CD4-positive, alpha-beta memory T cell (primary cell): ENCODE measurements at regions not wholly inside any gene's neighbourhood (a gene's known extent, or its start where the extent isn't known, plus 50 kb on each side); places are given as distances from the start of the nearest gene placed in this dataset.

Experiments
- CTCF ChIA-PET: fragments of 350-600 bp; sonication (Branson Sonifier 250); formaldehyde crosslinking; loops from one replicate; lab custom pipeline; 2021; ENCODE audit warnings: inconsistent platforms; ENCODE audit not compliant: partially characterized antibody; lab: Charles Lee
- POLR2A ChIA-PET: fragments of 350-600 bp; sonication (Branson Sonifier 250); formaldehyde crosslinking; loops from one replicate; lab custom pipeline; 2021; ENCODE audit not compliant: partially characterized antibody; lab: Charles Lee
- DNase-seq, 5 donors: peaks; one replicate each; pipeline versions ENCODE4 v3.0.0 to v3.0.0-alpha.2; 2020 to 2022; ENCODE audit warnings: mixed read lengths in 1 of 5
- H3K27ac ChIP-seq: one replicate; pipeline ENCODE4 v1.7.0; 2013; ENCODE audit warnings: low read depth, low read length
- H3K27me3 ChIP-seq: 2 replicates; pipeline ENCODE4 v1.7.0; 2013; ENCODE audit warnings: mild to moderate bottlenecking, low read length, moderate library complexity; ENCODE audit not compliant: insufficient read depth
- H3K36me3 ChIP-seq: 2 replicates; pipeline ENCODE4 v1.7.0; 2013; ENCODE audit warnings: mild to moderate bottlenecking, low read length, moderate library complexity; ENCODE audit not compliant: insufficient read depth
- H3K4me1 ChIP-seq: 2 replicates; pipeline ENCODE4 v1.7.0; 2013; ENCODE audit warnings: mild to moderate bottlenecking, low read length, moderate library complexity; ENCODE audit not compliant: insufficient read depth
- H3K4me3 ChIP-seq, 2 donors: one replicate each; pipeline ENCODE4 v1.7.0; 2013; ENCODE audit warnings: low read length in 2 of 2, mild to moderate bottlenecking in 1 of 2
- H3K9me3 ChIP-seq, 2 donors: one replicate each; pipeline ENCODE4 v1.7.0; 2013; ENCODE audit warnings: low read length in 2 of 2, control low read depth in 1 of 2; ENCODE audit not compliant: control insufficient read depth in 1 of 2
- H3K27ac Mint-ChIP-seq, 7 donors: one replicate each; pipeline ENCODE4 v1.8.0; 2020 to 2021; ENCODE audit warnings: mixed read lengths in 7 of 7, mild to moderate bottlenecking in 6 of 7, inconsistent platforms in 3 of 7, moderate library complexity in 3 of 7
- H3K27me3 Mint-ChIP-seq, 2 donors: one replicate each; pipeline ENCODE4 v1.8.0; 2020 to 2021; ENCODE audit warnings: mixed read lengths in 2 of 2
- H3K36me3 Mint-ChIP-seq, 2 donors: one replicate each; pipeline ENCODE4 v1.8.0; 2020 to 2021; ENCODE audit warnings: mixed read lengths in 2 of 2, inconsistent platforms in 1 of 2, mild to moderate bottlenecking in 1 of 2
- H3K4me1 Mint-ChIP-seq, 4 donors: one replicate each; pipeline ENCODE4 v1.8.0; 2020 to 2021; ENCODE audit warnings: mixed read lengths in 4 of 4, mild to moderate bottlenecking in 1 of 4
- H3K4me3 Mint-ChIP-seq, 8 donors: one replicate each; pipeline ENCODE4 v1.8.0; 2020 to 2021; ENCODE audit warnings: mixed read lengths in 8 of 8, mild to moderate bottlenecking in 7 of 8, moderate library complexity in 6 of 8, inconsistent platforms in 3 of 8
- H3K9me3 Mint-ChIP-seq, 8 donors: one replicate each; pipeline ENCODE4 v1.8.0; 2020 to 2021; ENCODE audit warnings: mixed read lengths in 8 of 8, mild to moderate bottlenecking in 5 of 8, inconsistent platforms in 3 of 8, moderate library complexity in 1 of 8
- intact Hi-C: fragments of 100-400 bp; cut with micrococcal nuclease; formaldehyde crosslinking; loops from one replicate; pipeline ENCODE4 v1.15.1; 2023

- Mint-ChIP-seq H3K27me3 (no peaks in the 10 kb centered on the region), H3K27ac (no peak overlapping the region), H3K36me3 (no peaks in the 10 kb centered on the region), H3K9me3 (peaks cover 0 to 27% (median 7%) of the 10 kb centered on the region in 8 donors), H3K4me3 (no peak overlapping the region), H3K4me1 (no peaks in the 10 kb centered on the region)
- intact Hi-C loops, result no loop called here
- Histone ChIP-seq H3K27ac (no peak overlapping the region), H3K9me3 (no peaks in the 10 kb centered on the region), H3K4me1 (no peaks in the 10 kb centered on the region), H3K4me3 (no peak overlapping the region), H3K27me3 (no peaks in the 10 kb centered on the region), H3K36me3 (no peaks in the 10 kb centered on the region)
- POLR2A ChIA-PET, result no interaction called here
- no peak for DNase-seq
- CTCF ChIA-PET, result no interaction called here
These were observed 276.7 kb upstream of the GRIA3 start for GRCh38 chrX:122907375-122907774.

- CTCF ChIA-PET, result no interaction called here
- peaks cover 0 to 31% (median 9%) of the 10 kb centered on the region in 8 donors for H3K9me3 Mint-ChIP-seq
These were observed 273.4 kb upstream of the GRIA3 start for GRCh38 chrX:122910697-122911096.

GRCh38 chrX:122913134-122913533 is 270.9 kb upstream of the GRIA3 start:
- H3K27me3 ChIP-seq, result no peaks in the 10 kb centered on the region
- no peaks in the 10 kb centered on the region for H3K4me1 ChIP-seq
- Mint-ChIP-seq H3K4me1 (no peaks in the 10 kb centered on the region), H3K27ac (peak overlapping the region in 1 of 7 donors; percentile 36), H3K4me3 (no peak overlapping the region), H3K27me3 (no peaks in the 10 kb centered on the region), H3K9me3 (peaks cover 0 to 22% (median 7%) of the 10 kb centered on the region in 8 donors), H3K36me3 (no peaks in the 10 kb centered on the region)
- H3K4me3 ChIP-seq, result no peak overlapping the region
- H3K9me3 ChIP-seq, result no peaks in the 10 kb centered on the region
- no peak for DNase-seq
- POLR2A ChIA-PET, result no interaction called here
- H3K36me3 ChIP-seq, result no peaks in the 10 kb centered on the region
- H3K27ac ChIP-seq, result no peak overlapping the region
- intact Hi-C loops, result no loop called here
- CTCF ChIA-PET, result no interaction called here

More at GRCh38 chrX:122910697-122911096, 273.4 kb upstream of the GRIA3 start:
- Mint-ChIP-seq H3K4me3 (no peak overlapping the region), H3K27me3 (no peaks in the 10 kb centered on the region), H3K27ac (no peak overlapping the region), H3K4me1 (no peaks in the 10 kb centered on the region), H3K36me3 (no peaks in the 10 kb centered on the region)
- H3K9me3 ChIP-seq, result no peaks in the 10 kb centered on the region
- no peaks in the 10 kb centered on the region for H3K4me1 ChIP-seq
- intact Hi-C loops, result no loop called here
- no peak overlapping the region for H3K4me3 ChIP-seq
- no peaks in the 10 kb centered on the region for H3K27me3 ChIP-seq
- no peak for DNase-seq
- H3K27ac ChIP-seq, result no peak overlapping the region
- POLR2A ChIA-PET, result no interaction called here
- H3K36me3 ChIP-seq, result no peaks in the 10 kb centered on the region

GRCh38 chrX:122913764-122914163 is 270.3 kb upstream of the GRIA3 start:
- Mint-ChIP-seq H3K4me3 (no peak overlapping the region), H3K27me3 (no peaks in the 10 kb centered on the region), H3K36me3 (no peaks in the 10 kb centered on the region), H3K27ac (no peak overlapping the region), H3K9me3 (peaks cover 0 to 18% (median 7%) of the 10 kb centered on the region in 8 donors), H3K4me1 (no peaks in the 10 kb centered on the region)
- no peak overlapping the region for H3K4me3 ChIP-seq
- H3K9me3 ChIP-seq, result no peaks in the 10 kb centered on the region
- ChIA-PET POLR2A (no interaction called here), CTCF (no interaction called here)
- intact Hi-C loops, result no loop called here
- no peaks in the 10 kb centered on the region for H3K36me3 ChIP-seq
- no peaks in the 10 kb centered on the region for H3K4me1 ChIP-seq
- H3K27me3 ChIP-seq, result no peaks in the 10 kb centered on the region
- no peak for DNase-seq
- no peak overlapping the region for H3K27ac ChIP-seq

- Mint-ChIP-seq H3K4me3 (no peak overlapping the region), H3K27me3 (no peaks in the 10 kb centered on the region), H3K36me3 (no peaks in the 10 kb centered on the region), H3K27ac (no peak overlapping the region), H3K9me3 (peaks cover 0 to 17% (median 5%) of the 10 kb centered on the region in 8 donors), H3K4me1 (no peaks in the 10 kb centered on the region)
- intact Hi-C loops, result no loop called here
- Histone ChIP-seq H3K4me1 (no peaks in the 10 kb centered on the region), H3K36me3 (no peaks in the 10 kb centered on the region), H3K9me3 (no peaks in the 10 kb centered on the region), H3K27me3 (no peaks in the 10 kb centered on the region), H3K27ac (no peak overlapping the region), H3K4me3 (no peak overlapping the region)
- ChIA-PET CTCF (no interaction called here), POLR2A (no interaction called here)
- DNase-seq, result no peak
These were observed 269.8 kb upstream of the GRIA3 start for GRCh38 chrX:122914256-122914655.

- CTCF ChIA-PET, result no interaction called here
- DNase-seq, result no peak
- H3K36me3 ChIP-seq, result no peaks in the 10 kb centered on the region
- H3K27ac ChIP-seq, result no peak overlapping the region
- POLR2A ChIA-PET, result no interaction called here
- no peak overlapping the region for H3K27ac Mint-ChIP-seq
- H3K36me3 Mint-ChIP-seq, result no peaks in the 10 kb centered on the region
- H3K9me3 ChIP-seq, result no peaks in the 10 kb centered on the region
- H3K4me3 ChIP-seq, result no peak overlapping the region
- H3K27me3 ChIP-seq, result no peaks in the 10 kb centered on the region
- intact Hi-C loops, result no loop called here
- no peaks in the 10 kb centered on the region for H3K27me3 Mint-ChIP-seq
- no peaks in the 10 kb centered on the region for H3K4me1 Mint-ChIP-seq
- peaks cover 0 to 2% (median 0%) of the 10 kb centered on the region in 8 donors for H3K9me3 Mint-ChIP-seq
- no peak overlapping the region for H3K4me3 Mint-ChIP-seq
- no peaks in the 10 kb centered on the region for H3K4me1 ChIP-seq
These were observed 249.9 kb upstream of the GRIA3 start for GRCh38 chrX:122934131-122934530.

- no peak overlapping the region for H3K4me3 Mint-ChIP-seq
- intact Hi-C loops, result no loop called here
- no peaks in the 10 kb centered on the region for H3K27me3 ChIP-seq
- no peak overlapping the region for H3K4me3 ChIP-seq
- no peaks in the 10 kb centered on the region for H3K9me3 ChIP-seq
- H3K4me1 ChIP-seq, result no peaks in the 10 kb centered on the region
- H3K36me3 Mint-ChIP-seq, result no peaks in the 10 kb centered on the region
- ChIA-PET POLR2A (no interaction called here), CTCF (no interaction called here)
- no peak for DNase-seq
- no peak overlapping the region for H3K27ac Mint-ChIP-seq
- H3K36me3 ChIP-seq, result no peaks in the 10 kb centered on the region
- H3K9me3 Mint-ChIP-seq, result peaks cover 0 to 5% (median 0%) of the 10 kb centered on the region in 8 donors
- no peaks in the 10 kb centered on the region for H3K27me3 Mint-ChIP-seq
- no peak overlapping the region for H3K27ac ChIP-seq
- no peaks in the 10 kb centered on the region for H3K4me1 Mint-ChIP-seq
These were observed 243.9 kb upstream of the GRIA3 start for GRCh38 chrX:122940199-122940598.

GRCh38 chrX:122941806-122942205 is 242.3 kb upstream of the GRIA3 start:
- intact Hi-C loops, result no loop called here
- no peak overlapping the region for H3K4me3 Mint-ChIP-seq
- Histone ChIP-seq H3K27ac (no peak overlapping the region), H3K4me1 (no peaks in the 10 kb centered on the region), H3K36me3 (no peaks in the 10 kb centered on the region), H3K4me3 (no peak overlapping the region), H3K27me3 (no peaks in the 10 kb centered on the region), H3K9me3 (no peaks in the 10 kb centered on the region)
- DNase-seq, result no peak
- H3K36me3 Mint-ChIP-seq, result no peaks in the 10 kb centered on the region
- CTCF ChIA-PET, result no interaction called here
- POLR2A ChIA-PET, result no interaction called here
- H3K27me3 Mint-ChIP-seq, result no peaks in the 10 kb centered on the region
- H3K9me3 Mint-ChIP-seq, result peaks cover 0 to 7% (median 0%) of the 10 kb centered on the region in 8 donors
- H3K4me1 Mint-ChIP-seq, result no peaks in the 10 kb centered on the region
- H3K27ac Mint-ChIP-seq, result no peak overlapping the region
